PC-9 (cell line): ENCODE measurements at regions not wholly inside any gene's neighbourhood (a gene's known extent, or its start where the extent isn't known, plus 50 kb on each side); places are given as distances from the start of the nearest gene placed in this dataset.

Experiments used
- CTCF ChIP-seq: fragments of 200-600 bp; sonication (generic); conservative IDR thresholded peaks from 2 replicates; pipeline ENCODE4 v1.6.1; 2017; ENCODE audit warnings: mixed run types, antibody characterized with exemption, mild to moderate bottlenecking, moderate library complexity
- EZH2 ChIP-seq: fragments of 200-600 bp; sonication (generic); IDR thresholded peaks from 2 replicates; pipeline ENCODE4 v1.8.0; 2017; ENCODE audit warnings: antibody characterized with exemption, low read depth

GRCh38 chr4:23068756-23069155, 376.0 kb downstream of the GBA3 start:
- TF ChIP-seq CTCF: no peak
- no peak for TF ChIP-seq EZH2
